GM12892 (cell line): ENCODE measurements at regions not wholly inside any gene's neighbourhood (a gene's known extent, or its start where the extent isn't known, plus 50 kb on each side); places are given as distances from the start of the nearest gene placed in this dataset.

ENCODE experiments used
- POLR2A ChIP-seq: IDR thresholded peaks from 2 replicates; pipeline ENCODE4 v1.6.1; 2011; ENCODE audit warnings: low read depth, low read length, control low read depth
- POLR2AphosphoS5 ChIP-seq: IDR thresholded peaks from 2 replicates; pipeline ENCODE4 v1.6.1; 2011; ENCODE audit warnings: low read depth, low read length, control low read depth

- TF ChIP-seq POLR2AphosphoS5 (no peak), POLR2A (no peak)
Measured at GRCh38 chr5:62686692-62687091, 108.1 kb downstream of the LRRC70 start.
